ENCODE measurements at regions not wholly inside any gene's neighbourhood (a gene's known extent, or its start where the extent isn't known, plus 50 kb on each side); places are given as distances from the start of the nearest gene placed in this dataset.

DNA sequence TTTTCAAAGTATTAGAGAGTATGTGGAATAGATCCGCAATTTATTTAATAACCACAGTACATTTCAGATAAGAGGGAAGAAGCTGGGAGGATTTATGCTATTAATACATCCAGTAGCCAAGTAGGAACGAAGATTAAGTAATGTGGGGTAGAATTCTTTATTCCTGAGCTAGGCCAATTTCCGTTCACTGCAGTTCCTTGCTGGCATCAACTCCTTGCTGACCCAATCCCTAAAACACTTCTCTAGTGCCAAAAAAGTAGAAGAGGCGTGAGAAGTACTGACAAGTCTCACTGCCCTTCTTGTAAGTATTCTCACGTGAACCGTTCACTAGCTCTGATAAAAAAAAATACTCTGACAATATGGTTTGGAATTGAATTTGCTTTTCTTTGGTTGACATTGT is 211.4 kb downstream of the EPHA4 start:
- DNase-seq (no peak), ATAC-seq (ENCODE audit: low read depth in 2 of 2) (no peak)
- peaks cover 0 to 5% (median 2%) of the 10 kb centered on the region in 7 donors for H3K9me3 Mint-ChIP-seq
- H3K36me3 Mint-ChIP-seq = no peaks in the 10 kb centered on the region
- no peak overlapping the region for H3K27ac Mint-ChIP-seq
- peaks cover 0 to 16% (median 9%) of the 10 kb centered on the region in 3 donors for H3K27me3 Mint-ChIP-seq
- no peak overlapping the region for H3K4me3 Mint-ChIP-seq
- H3K4me1 Mint-ChIP-seq = no peaks in the 10 kb centered on the region

DNA sequence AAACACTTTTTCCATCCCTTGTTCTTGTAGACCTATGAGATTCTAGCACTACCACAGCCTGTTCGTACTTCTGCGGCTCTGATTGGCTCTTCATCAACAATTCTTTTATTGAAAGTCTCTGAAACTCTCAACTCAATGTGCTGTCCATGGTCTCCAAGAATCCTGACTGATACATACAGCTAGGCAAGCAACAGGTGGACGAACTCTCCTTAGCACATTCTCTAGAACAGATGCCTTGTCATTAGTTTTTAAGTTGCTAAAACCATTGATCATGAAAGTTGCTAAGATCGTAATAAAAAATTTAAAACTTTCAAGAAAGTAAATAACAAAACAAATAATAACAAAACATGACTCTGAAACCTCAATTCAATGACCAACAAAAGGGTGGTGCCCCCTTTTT is 210.5 kb downstream of the EPHA4 start:
- no peak for ATAC-seq (ENCODE audit: low read depth in 2 of 2)
- Mint-ChIP-seq H3K36me3 (no peaks in the 10 kb centered on the region), H3K4me3 (no peak overlapping the region), H3K27ac (no peak overlapping the region), H3K27me3 (peaks cover 0 to 16% (median 6%) of the 10 kb centered on the region in 3 donors), H3K9me3 (no peaks in the 10 kb centered on the region), H3K4me1 (no peaks in the 10 kb centered on the region)
- DNase-seq = no peak

GRCh38 chr2:221364672-221365071 is 207.4 kb downstream of the EPHA4 start:
- no peak for DNase-seq
- Mint-ChIP-seq H3K9me3 (no peaks in the 10 kb centered on the region), H3K4me1 (no peaks in the 10 kb centered on the region), H3K27me3 (peaks cover 5 to 15% (median 14%) of the 10 kb centered on the region in 3 donors), H3K27ac (peak overlapping the region in 1 of 6 donors; percentile 52), H3K36me3 (no peaks in the 10 kb centered on the region), H3K4me3 (no peak overlapping the region)
- ATAC-seq (ENCODE audit: low read depth in 2 of 2) = no peak

Data from naive B cell (primary cell).